Pancreas (tissue), 10 donors: ENCODE measurements at regions not wholly inside any gene's neighbourhood (a gene's known extent, or its start where the extent isn't known, plus 50 kb on each side); places are given as distances from the start of the nearest gene placed in this dataset.

Source experiments
- ATAC-seq, 4 donors: fragments of 200-7000 bp; cut with Tn5 transposase; one replicate each; pipeline versions ENCODE4 v1.8.0 to v1.9.1; 2020; ENCODE audit warnings: mild to moderate bottlenecking in 4 of 4, moderate library complexity in 4 of 4
- DNase-seq, 6 donors: peaks; one replicate each; pipeline ENCODE4 v3.0.0-alpha.2; 2020
- FAIRE-seq: peaks from 2 replicates; lab custom pipeline; 2012; peaks lifted over from hg19 to GRCh38; lab: Jason Lieb, UNC
- H3K27ac ChIP-seq, 4 donors: fragments of 200-600 bp; sonication (generic); 1 replicate in 3 of 4; 2 replicates in 1 of 4; pipeline versions ENCODE4 v1.5.0 to v1.8.0; 2020
- H3K27me3 ChIP-seq, 4 donors: fragments of 200-600 bp; one replicate each; pipeline ENCODE4 v1.8.0; 2021
- H3K36me3 ChIP-seq, 3 donors: fragments of 200-600 bp; sonication (generic) in 1 of 3; one replicate each; pipeline versions ENCODE4 v1.5.0 to v1.8.0; 2020 to 2021
- H3K4me1 ChIP-seq, 3 donors: fragments of 200-600 bp; one replicate each; pipeline ENCODE4 v1.8.0; 2021
- H3K4me3 ChIP-seq, 4 donors: fragments of 200-600 bp; sonication (generic) in 2 of 4; one replicate each; pipeline versions ENCODE4 v1.5.0 to v1.8.0; 2020 to 2021
- H3K9me3 ChIP-seq, 4 donors: fragments of 200-600 bp; one replicate each; pipeline ENCODE4 v1.8.0; 2021
- CTCF ChIP-seq, 4 donors: fragments of 200-600 bp; sonication (generic) in 3 of 4; IDR thresholded peaks; one replicate each; pipeline versions ENCODE4 v1.5.0 to v1.8.0; 2021; ENCODE audit warnings: antibody characterized with exemption in 4 of 4
- WGBS, 2 donors: extraction: QIAGEN DNeasy Blood & Tissue Kit; methylation state at CpG; one replicate each; pipeline ENCODE4 v1.1.7; 2013; 5-methylcytosine and 5-hydroxymethylcytosine counted together
- intact Hi-C, 3 donors: fragments of 100-400 bp; cut with DNase I; formaldehyde crosslinking; loops; one replicate each; pipeline versions ENCODE4 v1.11.1 to v1.14.2; 2022
- donor health status: healthy with polysubstance abuse.
- donor health status: DM: no; HTN: no; CAD: no; lungs with moderate emphysema.
- donor health status: DM: no; HTN: no; CAD: no.
- donor health status: control.
- donor health status: control.
- donor health status: Bipolar disorder and iron deficiency.
- donor health status: DM: yes; HTN: yes; CAD: no.
- donor health status: DM: no; HTN: no; CAD: no.
- donor health status: DM: no; HTN: no; CAD: no.
- donor health status: DM: yes; HTN: yes; CAD: no.

GRCh38 chr7:22645418-22646181 lies 81.4 kb upstream of the IL6 start:
- Histone ChIP-seq H3K27me3 (no peaks in the 10 kb centered on the region), H3K36me3 (no peaks in the 10 kb centered on the region), H3K4me3 (no peak overlapping the region), H3K4me1 (no peaks in the 10 kb centered on the region), H3K27ac (no peak overlapping the region), H3K9me3 (peaks cover 0 to 5% (median 0%) of the 10 kb centered on the region in 4 donors)
- no peak for TF ChIP-seq CTCF (IDR thresholded peaks at IDR 0.05)
- intact Hi-C loops, result no loop called here
- FAIRE-seq (no peak), ATAC-seq (no peak), DNase-seq (no peak)

- intact Hi-C loops, result no loop called here
- Histone ChIP-seq H3K27me3 (no peaks in the 10 kb centered on the region), H3K27ac (no peak overlapping the region), H3K4me1 (no peaks in the 10 kb centered on the region), H3K36me3 (no peaks in the 10 kb centered on the region), H3K4me3 (no peak overlapping the region), H3K9me3 (peaks cover 0 to 5% (median 0%) of the 10 kb centered on the region in 4 donors)
- ATAC-seq (no peak), FAIRE-seq (no peak), DNase-seq (no peak)
- no peak for TF ChIP-seq CTCF (IDR thresholded peaks at IDR 0.05)
These were observed 84.5 kb upstream of the IL6 start for GRCh38 chr7:22642454-22642853.

- intact Hi-C loops, result no loop called here
- H3K9me3 ChIP-seq, result no peaks in the 10 kb centered on the region
- no peaks in the 10 kb centered on the region for H3K4me1 ChIP-seq
- no peaks in the 10 kb centered on the region for H3K36me3 ChIP-seq
- H3K4me3 ChIP-seq, result no peak overlapping the region
- WGBS, 2 donors, result 86 to 93% methylated on average over 8 of the region's 8 CpGs
- no peak for DNase-seq
- TF ChIP-seq CTCF (IDR thresholded peaks at IDR 0.05), result no peak
- no peaks in the 10 kb centered on the region for H3K27me3 ChIP-seq
- ATAC-seq, result no peak
- FAIRE-seq, result no peak
- H3K27ac ChIP-seq, result no peak overlapping the region
These were observed 86.7 kb upstream of the IL6 start for GRCh38 chr7:22640269-22640668.

GRCh38 chr7:22639396-22639795 lies 87.6 kb upstream of the IL6 start:
- no peak overlapping the region for H3K27ac ChIP-seq
- no peaks in the 10 kb centered on the region for H3K4me1 ChIP-seq
- no peak for FAIRE-seq
- ATAC-seq, result no peak
- intact Hi-C loops, result no loop called here
- H3K36me3 ChIP-seq, result no peaks in the 10 kb centered on the region
- 61 to 62% methylated on average over 4 of the region's 4 CpGs for WGBS, 2 donors
- no peak for DNase-seq
- H3K9me3 ChIP-seq, result no peaks in the 10 kb centered on the region
- no peak for TF ChIP-seq CTCF (IDR thresholded peaks at IDR 0.05)
- no peaks in the 10 kb centered on the region for H3K27me3 ChIP-seq
- H3K4me3 ChIP-seq, result no peak overlapping the region

- ATAC-seq, result no peak
- Histone ChIP-seq H3K4me1 (no peaks in the 10 kb centered on the region), H3K27me3 (no peaks in the 10 kb centered on the region), H3K27ac (no peak overlapping the region), H3K36me3 (no peaks in the 10 kb centered on the region), H3K4me3 (no peak overlapping the region), H3K9me3 (no peaks in the 10 kb centered on the region)
- 67 to 78% methylated on average over 1 of the region's 1 CpG for WGBS, 2 donors
- TF ChIP-seq CTCF (IDR thresholded peaks at IDR 0.05), result no peak
- no peak for DNase-seq
- intact Hi-C loops, result no loop called here
- no peak for FAIRE-seq
These were observed 91.7 kb upstream of the IL6 start for GRCh38 chr7:22635349-22635748.
